Esophagus (tissue), 2 donors: ENCODE measurements at regions not wholly inside any gene's neighbourhood (a gene's known extent, or its start where the extent isn't known, plus 50 kb on each side); places are given as distances from the start of the nearest gene placed in this dataset.

Source experiments
- H3K27ac ChIP-seq, 2 donors: one replicate each; pipeline ENCODE4 v1.5.1; 2013; ENCODE audit warnings: low read depth in 2 of 2, mild to moderate bottlenecking in 2 of 2, inconsistent platforms in 1 of 2, low read length in 1 of 2, moderate library complexity in 1 of 2
- H3K27me3 ChIP-seq, 2 donors: one replicate each; pipeline ENCODE4 v1.6.1; 2013; ENCODE audit warnings: low read length in 2 of 2, control low read depth in 1 of 2, mild to moderate bottlenecking in 1 of 2; ENCODE audit not compliant: insufficient read depth in 2 of 2, control insufficient read depth in 1 of 2
- H3K36me3 ChIP-seq, 2 donors: one replicate each; pipeline ENCODE4 v1.6.1; 2013; ENCODE audit warnings: low read length in 1 of 2; ENCODE audit not compliant: control insufficient read depth in 2 of 2, insufficient read depth in 2 of 2
- H3K4me1 ChIP-seq, 2 donors: one replicate each; pipeline ENCODE4 v1.6.1; 2013; ENCODE audit warnings: low read length in 1 of 2; ENCODE audit not compliant: control insufficient read depth in 2 of 2, insufficient read depth in 2 of 2
- H3K4me3 ChIP-seq, 2 donors: one replicate each; pipeline ENCODE4 v1.5.1; 2013; ENCODE audit warnings: low read length in 2 of 2, mild to moderate bottlenecking in 2 of 2, low read depth in 1 of 2, moderate library complexity in 1 of 2
- H3K9me3 ChIP-seq, 2 donors: one replicate each; pipeline ENCODE4 v1.6.1; 2013; ENCODE audit warnings: mild to moderate bottlenecking in 2 of 2, low read depth in 1 of 2, low read length in 1 of 2, moderate library complexity in 1 of 2; ENCODE audit not compliant: control insufficient read depth in 2 of 2, insufficient read depth in 1 of 2
- WGBS, 2 donors: extraction: QIAGEN DNeasy Blood & Tissue Kit; methylation state at CpG; one replicate each; pipeline ENCODE4 v1.1.7; 2013; 5-methylcytosine and 5-hydroxymethylcytosine counted together
- donor health status: healthy with polysubstance abuse.
- donor health status: Bipolar disorder and iron deficiency.

- 83 to 87% methylated on average over 2 of the region's 2 CpGs for WGBS, 2 donors
Observed at GRCh38 chr6:9464583-9464982, 950.3 kb downstream of the TFAP2A start.

GRCh38 chr6:9463311-9463710, 951.6 kb downstream of the TFAP2A start:
- Histone ChIP-seq H3K27me3 (no peaks in the 10 kb centered on the region), H3K27ac (no peak overlapping the region), H3K4me3 (no peak overlapping the region), H3K4me1 (no peaks in the 10 kb centered on the region), H3K9me3 (no peaks in the 10 kb centered on the region), H3K36me3 (no peaks in the 10 kb centered on the region)
- 65 to 66% methylated on average over 4 of the region's 4 CpGs for whole genome bisulfite sequencing, 2 donors

More at GRCh38 chr6:9464583-9464982, 950.3 kb downstream of the TFAP2A start:
- Histone ChIP-seq H3K27ac (no peak overlapping the region), H3K4me3 (no peak overlapping the region), H3K9me3 (no peaks in the 10 kb centered on the region), H3K27me3 (no peaks in the 10 kb centered on the region), H3K36me3 (no peaks in the 10 kb centered on the region), H3K4me1 (no peaks in the 10 kb centered on the region)

GRCh38 chr6:9461188-9461587, 953.7 kb downstream of the TFAP2A start:
- WGBS, 2 donors = 75 to 78% methylated on average over 3 of the region's 3 CpGs
- H3K9me3 ChIP-seq = no peaks in the 10 kb centered on the region
- H3K27ac ChIP-seq = no peak overlapping the region
- no peaks in the 10 kb centered on the region for H3K4me1 ChIP-seq
- H3K27me3 ChIP-seq = no peaks in the 10 kb centered on the region
- no peak overlapping the region for H3K4me3 ChIP-seq
- no peaks in the 10 kb centered on the region for H3K36me3 ChIP-seq

- Histone ChIP-seq H3K27me3 (no peaks in the 10 kb centered on the region), H3K9me3 (no peaks in the 10 kb centered on the region), H3K36me3 (no peaks in the 10 kb centered on the region), H3K4me1 (no peaks in the 10 kb centered on the region), H3K27ac (no peak overlapping the region), H3K4me3 (no peak overlapping the region)
- WGBS, 2 donors = 82 to 95% methylated on average over 1 of the region's 1 CpG
Observed at GRCh38 chr6:9458424-9458823, 956.5 kb downstream of the TFAP2A start.

GRCh38 chr6:9455864-9456658, 958.8 kb downstream of the TFAP2A start:
- Histone ChIP-seq H3K4me1 (no peaks in the 10 kb centered on the region), H3K27ac (no peak overlapping the region), H3K4me3 (no peak overlapping the region), H3K27me3 (no peaks in the 10 kb centered on the region), H3K9me3 (no peaks in the 10 kb centered on the region), H3K36me3 (no peaks in the 10 kb centered on the region)
- WGBS, 2 donors = 39 to 58% methylated on average over 7 of the region's 7 CpGs

- no peaks in the 10 kb centered on the region for H3K36me3 ChIP-seq
- H3K27ac ChIP-seq = no peak overlapping the region
- H3K4me1 ChIP-seq = no peaks in the 10 kb centered on the region
- peaks cover 0 to 4% of the 10 kb centered on the region in 2 donors for H3K9me3 ChIP-seq
- no peak overlapping the region for H3K4me3 ChIP-seq
- H3K27me3 ChIP-seq = no peaks in the 10 kb centered on the region
- 49 to 64% methylated on average over 1 of the region's 1 CpG for WGBS, 2 donors
Observed at GRCh38 chr6:9439621-9440330, 975.1 kb downstream of the TFAP2A start.

- no peaks in the 10 kb centered on the region for H3K36me3 ChIP-seq
- no peaks in the 10 kb centered on the region for H3K4me1 ChIP-seq
- H3K27ac ChIP-seq = no peak overlapping the region
- 78 to 83% methylated on average over 3 of the region's 3 CpGs for WGBS, 2 donors
- H3K9me3 ChIP-seq = no peaks in the 10 kb centered on the region
- no peak overlapping the region for H3K4me3 ChIP-seq
- no peaks in the 10 kb centered on the region for H3K27me3 ChIP-seq
Observed at GRCh38 chr6:9437836-9438235, 977.0 kb downstream of the TFAP2A start.

- no peaks in the 10 kb centered on the region for H3K36me3 ChIP-seq
- H3K27me3 ChIP-seq = no peaks in the 10 kb centered on the region
- H3K4me3 ChIP-seq = no peak overlapping the region
- 61 to 68% methylated on average over 4 of the region's 4 CpGs for WGBS, 2 donors
- no peaks in the 10 kb centered on the region for H3K4me1 ChIP-seq
- H3K9me3 ChIP-seq = no peaks in the 10 kb centered on the region
- H3K27ac ChIP-seq = no peak overlapping the region
Observed at GRCh38 chr6:9435281-9435680, 979.6 kb downstream of the TFAP2A start.

GRCh38 chr6:9431945-9432344, 982.9 kb downstream of the TFAP2A start:
- Histone ChIP-seq H3K9me3 (peaks cover 0 to 2% of the 10 kb centered on the region in 2 donors), H3K4me1 (no peaks in the 10 kb centered on the region)
- WGBS, 2 donors = 96 to 97% methylated on average over 4 of the region's 4 CpGs

More at GRCh38 chr6:9431945-9432344, 982.9 kb downstream of the TFAP2A start:
- Histone ChIP-seq H3K36me3 (no peaks in the 10 kb centered on the region), H3K27me3 (no peaks in the 10 kb centered on the region), H3K27ac (no peak overlapping the region), H3K4me3 (no peak overlapping the region)
